HepG2 (cell line): ENCODE measurements at regions not wholly inside any gene's neighbourhood (a gene's known extent, or its start where the extent isn't known, plus 50 kb on each side); places are given as distances from the start of the nearest gene placed in this dataset.

Experiments
- ETV6 ChIP-seq: sonication (generic); formaldehyde crosslinking; conservative IDR thresholded peaks from 2 replicates; pipeline ENCODE4 v1.4.0; 2020; ENCODE audit warnings: missing genetic modification reagents
- KDM1A ChIP-seq: IDR thresholded peaks from 2 replicates; pipeline ENCODE4 v1.6.1; 2016; ENCODE audit warnings: missing compliant biosample characterization
- MIER2 ChIP-seq: IDR thresholded peaks from 2 replicates; pipeline ENCODE4 v1.6.1; 2016; ENCODE audit warnings: missing biosample characterization, missing genetic modification reagents
- POLR2G ChIP-seq: fragments of 200-400 bp; formaldehyde crosslinking; IDR thresholded peaks from 2 replicates; pipeline ENCODE4 v1.6.1; 2018; ENCODE audit warnings: mild to moderate bottlenecking, low read depth, low read length, moderate library complexity
- TEAD2 ChIP-seq: sonication (generic); formaldehyde crosslinking; IDR thresholded peaks from 2 replicates; pipeline ENCODE4 v1.9.0; 2021; ENCODE audit warnings: missing genetic modification reagents
- XRCC5 ChIP-seq: fragments of 200-400 bp; formaldehyde crosslinking; optimal IDR thresholded peaks from 2 replicates; pipeline ENCODE3; 2017; ENCODE audit warnings: mild to moderate bottlenecking, low read length
- ZBTB20 ChIP-seq: sonication (generic); formaldehyde crosslinking; IDR thresholded peaks from 2 replicates; pipeline ENCODE4 v1.8.1; 2023; ENCODE audit warnings: missing genetic modification reagents, low read depth, mild to moderate bottlenecking, borderline replicate concordance
- ZFYVE20 ChIP-seq: sonication (generic); formaldehyde crosslinking; IDR thresholded peaks from 2 replicates; pipeline ENCODE4 v1.8.0; 2023; ENCODE audit warnings: low read depth, mild to moderate bottlenecking, moderate library complexity, missing genetic modification reagents, borderline replicate concordance
- ZIK1 ChIP-seq: sonication (generic); formaldehyde crosslinking; IDR thresholded peaks from 2 replicates; pipeline ENCODE4 v1.5.0; 2020; ENCODE audit warnings: mild to moderate bottlenecking, low read depth, missing genetic modification reagents, borderline replicate concordance
- ZNF567 ChIP-seq: sonication (generic); formaldehyde crosslinking; IDR thresholded peaks from 2 replicates; pipeline ENCODE4 v1.8.1; 2023; ENCODE audit warnings: mild to moderate bottlenecking, missing genetic modification reagents, borderline replicate concordance
- TF ChIP-seq, protein P1 (sequence below): sonication (generic); formaldehyde crosslinking; IDR thresholded peaks from 2 replicates; pipeline ENCODE4 v1.4.0; 2020; ENCODE audit warnings: low read depth, missing genetic modification reagents
- TF ChIP-seq, protein P2 (sequence below): sonication (generic); formaldehyde crosslinking; IDR thresholded peaks from 2 replicates; pipeline ENCODE4 v1.4.0; 2020; ENCODE audit warnings: mild to moderate bottlenecking, missing genetic modification reagents
- TF ChIP-seq, protein P3 (sequence below): sonication (generic); formaldehyde crosslinking; IDR thresholded peaks from 2 replicates; pipeline ENCODE4 v1.4.0; 2020; ENCODE audit warnings: missing genetic modification reagents
- TF ChIP-seq, protein P4 (sequence below): sonication (generic); formaldehyde crosslinking; IDR thresholded peaks from 2 replicates; pipeline ENCODE4 v1.5.1; 2020; ENCODE audit warnings: mild to moderate bottlenecking, missing genetic modification reagents
- TF ChIP-seq, protein P5 (sequence below): sonication (generic); formaldehyde crosslinking; IDR thresholded peaks from 2 replicates; pipeline ENCODE4 v1.4.0; 2020; ENCODE audit warnings: missing genetic modification reagents

DNA sequence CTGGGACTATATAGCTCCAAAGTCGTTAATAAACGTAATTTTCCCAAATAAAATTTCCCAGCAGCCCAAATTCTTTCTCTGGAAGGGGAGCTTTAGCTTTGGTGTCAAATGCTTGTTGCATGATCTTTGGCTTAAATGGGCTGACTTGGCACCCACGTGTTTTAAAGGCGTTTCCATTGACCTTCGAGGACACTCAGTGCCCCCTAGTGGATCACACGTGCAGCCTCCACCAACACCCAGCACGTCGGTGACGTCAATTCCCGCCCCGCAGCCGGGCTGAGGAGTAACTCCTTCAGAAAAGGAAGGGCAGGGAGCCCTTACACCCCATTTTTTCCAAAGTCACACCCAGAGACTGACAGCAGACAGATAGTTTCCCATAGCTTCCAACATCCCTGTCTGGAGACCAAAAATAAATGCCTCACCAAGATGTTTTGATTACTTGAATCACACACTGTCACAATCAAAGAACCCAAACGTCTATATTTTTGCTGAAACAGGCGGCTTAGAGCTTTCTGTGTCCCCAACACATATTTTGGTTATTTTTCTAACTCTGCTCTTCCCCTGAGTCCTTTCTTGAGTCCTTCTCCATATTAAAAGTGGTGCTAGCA, 707.9 kb downstream of the AACS start (continued):
- TF ChIP-seq MIER2 (CRISPR knock-in tag) (no peak), ZBTB20 (CRISPR knock-in tag) (no peak), POLR2G (no peak), KDM1A (CRISPR knock-in tag) (no peak), ZIK1 (CRISPR knock-in tag) (no peak), ETV6 (CRISPR knock-in tag) (no peak), XRCC5 (peak; percentile 19), ZFYVE20 (CRISPR knock-in tag) (no peak), ZNF567 (CRISPR knock-in tag) (no peak), TEAD2 (CRISPR knock-in tag) (no peak)
- TF ChIP-seq, protein P1, sequence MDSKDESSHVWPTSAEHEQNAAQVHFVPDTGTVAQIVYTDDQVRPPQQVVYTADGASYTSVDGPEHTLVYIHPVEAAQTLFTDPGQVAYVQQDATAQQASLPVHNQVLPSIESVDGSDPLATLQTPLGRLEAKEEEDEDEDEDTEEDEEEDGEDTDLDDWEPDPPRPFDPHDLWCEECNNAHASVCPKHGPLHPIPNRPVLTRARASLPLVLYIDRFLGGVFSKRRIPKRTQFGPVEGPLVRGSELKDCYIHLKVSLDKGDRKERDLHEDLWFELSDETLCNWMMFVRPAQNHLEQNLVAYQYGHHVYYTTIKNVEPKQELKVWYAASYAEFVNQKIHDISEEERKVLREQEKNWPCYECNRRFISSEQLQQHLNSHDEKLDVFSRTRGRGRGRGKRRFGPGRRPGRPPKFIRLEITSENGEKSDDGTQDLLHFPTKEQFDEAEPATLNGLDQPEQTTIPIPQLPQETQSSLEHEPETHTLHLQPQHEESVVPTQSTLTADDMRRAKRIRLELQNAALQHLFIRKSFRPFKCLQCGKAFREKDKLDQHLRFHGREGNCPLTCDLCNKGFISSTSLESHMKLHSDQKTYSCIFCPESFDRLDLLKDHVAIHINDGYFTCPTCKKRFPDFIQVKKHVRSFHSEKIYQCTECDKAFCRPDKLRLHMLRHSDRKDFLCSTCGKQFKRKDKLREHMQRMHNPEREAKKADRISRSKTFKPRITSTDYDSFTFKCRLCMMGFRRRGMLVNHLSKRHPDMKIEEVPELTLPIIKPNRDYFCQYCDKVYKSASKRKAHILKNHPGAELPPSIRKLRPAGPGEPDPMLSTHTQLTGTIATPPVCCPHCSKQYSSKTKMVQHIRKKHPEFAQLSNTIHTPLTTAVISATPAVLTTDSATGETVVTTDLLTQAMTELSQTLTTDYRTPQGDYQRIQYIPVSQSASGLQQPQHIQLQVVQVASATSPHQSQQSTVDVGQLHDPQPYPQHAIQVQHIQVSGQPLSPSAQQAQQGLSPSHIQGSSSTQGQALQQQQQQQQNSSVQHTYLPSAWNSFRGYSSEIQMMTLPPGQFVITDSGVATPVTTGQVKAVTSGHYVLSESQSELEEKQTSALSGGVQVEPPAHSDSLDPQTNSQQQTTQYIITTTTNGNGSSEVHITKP, result no peak
- TF ChIP-seq, protein P2, sequence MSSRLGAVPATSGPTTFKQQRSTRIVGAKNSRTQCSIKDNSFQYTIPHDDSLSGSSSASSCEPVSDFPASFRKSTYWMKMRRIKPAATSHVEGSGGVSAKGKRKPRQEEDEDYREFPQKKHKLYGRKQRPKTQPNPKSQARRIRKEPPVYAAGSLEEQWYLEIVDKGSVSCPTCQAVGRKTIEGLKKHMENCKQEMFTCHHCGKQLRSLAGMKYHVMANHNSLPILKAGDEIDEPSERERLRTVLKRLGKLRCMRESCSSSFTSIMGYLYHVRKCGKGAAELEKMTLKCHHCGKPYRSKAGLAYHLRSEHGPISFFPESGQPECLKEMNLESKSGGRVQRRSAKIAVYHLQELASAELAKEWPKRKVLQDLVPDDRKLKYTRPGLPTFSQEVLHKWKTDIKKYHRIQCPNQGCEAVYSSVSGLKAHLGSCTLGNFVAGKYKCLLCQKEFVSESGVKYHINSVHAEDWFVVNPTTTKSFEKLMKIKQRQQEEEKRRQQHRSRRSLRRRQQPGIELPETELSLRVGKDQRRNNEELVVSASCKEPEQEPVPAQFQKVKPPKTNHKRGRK (CRISPR knock-in tag), result no peak
- TF ChIP-seq, protein P3, sequence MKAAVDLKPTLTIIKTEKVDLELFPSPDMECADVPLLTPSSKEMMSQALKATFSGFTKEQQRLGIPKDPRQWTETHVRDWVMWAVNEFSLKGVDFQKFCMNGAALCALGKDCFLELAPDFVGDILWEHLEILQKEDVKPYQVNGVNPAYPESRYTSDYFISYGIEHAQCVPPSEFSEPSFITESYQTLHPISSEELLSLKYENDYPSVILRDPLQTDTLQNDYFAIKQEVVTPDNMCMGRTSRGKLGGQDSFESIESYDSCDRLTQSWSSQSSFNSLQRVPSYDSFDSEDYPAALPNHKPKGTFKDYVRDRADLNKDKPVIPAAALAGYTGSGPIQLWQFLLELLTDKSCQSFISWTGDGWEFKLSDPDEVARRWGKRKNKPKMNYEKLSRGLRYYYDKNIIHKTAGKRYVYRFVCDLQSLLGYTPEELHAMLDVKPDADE (CRISPR knock-in tag), result no peak
- TF ChIP-seq, protein P4, sequence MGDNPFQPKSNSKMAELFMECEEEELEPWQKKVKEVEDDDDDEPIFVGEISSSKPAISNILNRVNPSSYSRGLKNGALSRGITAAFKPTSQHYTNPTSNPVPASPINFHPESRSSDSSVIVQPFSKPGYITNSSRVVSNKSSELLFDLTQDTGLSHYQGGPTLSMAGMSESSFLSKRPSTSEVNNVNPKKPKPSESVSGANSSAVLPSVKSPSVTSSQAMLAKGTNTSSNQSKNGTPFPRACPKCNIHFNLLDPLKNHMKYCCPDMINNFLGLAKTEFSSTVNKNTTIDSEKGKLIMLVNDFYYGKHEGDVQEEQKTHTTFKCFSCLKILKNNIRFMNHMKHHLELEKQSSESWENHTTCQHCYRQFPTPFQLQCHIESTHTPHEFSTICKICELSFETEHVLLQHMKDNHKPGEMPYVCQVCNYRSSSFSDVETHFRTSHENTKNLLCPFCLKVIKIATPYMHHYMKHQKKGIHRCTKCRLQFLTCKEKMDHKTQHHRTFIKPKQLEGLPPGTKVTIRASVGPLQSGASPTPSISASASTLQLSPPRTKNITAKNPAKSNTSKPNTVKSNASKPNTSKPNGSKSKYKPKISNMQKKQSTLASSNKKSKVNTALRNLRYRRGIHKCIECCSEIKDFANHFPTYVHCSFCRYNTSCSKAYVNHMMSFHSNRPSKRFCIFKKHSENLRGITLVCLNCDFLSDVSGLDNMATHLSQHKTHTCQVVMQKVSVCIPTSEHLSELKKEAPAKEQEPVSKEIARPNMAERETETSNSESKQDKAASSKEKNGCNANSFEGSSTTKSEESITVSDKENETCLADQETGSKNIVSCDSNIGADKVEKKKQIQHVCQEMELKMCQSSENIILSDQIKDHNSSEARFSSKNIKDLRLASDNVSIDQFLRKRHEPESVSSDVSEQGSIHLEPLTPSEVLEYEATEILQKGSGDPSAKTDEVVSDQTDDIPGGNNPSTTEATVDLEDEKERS, result no peak
- TF ChIP-seq, protein P5, sequence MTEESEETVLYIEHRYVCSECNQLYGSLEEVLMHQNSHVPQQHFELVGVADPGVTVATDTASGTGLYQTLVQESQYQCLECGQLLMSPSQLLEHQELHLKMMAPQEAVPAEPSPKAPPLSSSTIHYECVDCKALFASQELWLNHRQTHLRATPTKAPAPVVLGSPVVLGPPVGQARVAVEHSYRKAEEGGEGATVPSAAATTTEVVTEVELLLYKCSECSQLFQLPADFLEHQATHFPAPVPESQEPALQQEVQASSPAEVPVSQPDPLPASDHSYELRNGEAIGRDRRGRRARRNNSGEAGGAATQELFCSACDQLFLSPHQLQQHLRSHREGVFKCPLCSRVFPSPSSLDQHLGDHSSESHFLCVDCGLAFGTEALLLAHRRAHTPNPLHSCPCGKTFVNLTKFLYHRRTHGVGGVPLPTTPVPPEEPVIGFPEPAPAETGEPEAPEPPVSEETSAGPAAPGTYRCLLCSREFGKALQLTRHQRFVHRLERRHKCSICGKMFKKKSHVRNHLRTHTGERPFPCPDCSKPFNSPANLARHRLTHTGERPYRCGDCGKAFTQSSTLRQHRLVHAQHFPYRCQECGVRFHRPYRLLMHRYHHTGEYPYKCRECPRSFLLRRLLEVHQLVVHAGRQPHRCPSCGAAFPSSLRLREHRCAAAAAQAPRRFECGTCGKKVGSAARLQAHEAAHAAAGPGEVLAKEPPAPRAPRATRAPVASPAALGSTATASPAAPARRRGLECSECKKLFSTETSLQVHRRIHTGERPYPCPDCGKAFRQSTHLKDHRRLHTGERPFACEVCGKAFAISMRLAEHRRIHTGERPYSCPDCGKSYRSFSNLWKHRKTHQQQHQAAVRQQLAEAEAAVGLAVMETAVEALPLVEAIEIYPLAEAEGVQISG (CRISPR knock-in tag), result 0 out of 2 replicates have a peak, but pooled peaks have one; percentile 17
